ENCODE measurements at regions not wholly inside any gene's neighbourhood (a gene's known extent, or its start where the extent isn't known, plus 50 kb on each side); places are given as distances from the start of the nearest gene placed in this dataset.
A peak's percentile ranks its signal among the peaks of the same experiment; 100 is the strongest.
"Not testable (repeated sequence)": the region's sequence is repeated elsewhere in the genome, so short reads cannot be mapped to it uniquely, and the experiment has no call there.

- no peak for DNase-seq
These were observed 200.0 kb upstream of the CFAP20DC start for GRCh38 chr3:59249698-59250361.

GRCh38 chr3:59249004-59249403 is 199.2 kb upstream of the CFAP20DC start:
- DNase-seq = no peak

GRCh38 chr3:59247402-59247841 is 197.6 kb upstream of the CFAP20DC start:
- peak; percentile 27 for DNase-seq

- DNase-seq = no peak
These were observed 197.0 kb upstream of the CFAP20DC start for GRCh38 chr3:59246719-59247401.

DNA sequence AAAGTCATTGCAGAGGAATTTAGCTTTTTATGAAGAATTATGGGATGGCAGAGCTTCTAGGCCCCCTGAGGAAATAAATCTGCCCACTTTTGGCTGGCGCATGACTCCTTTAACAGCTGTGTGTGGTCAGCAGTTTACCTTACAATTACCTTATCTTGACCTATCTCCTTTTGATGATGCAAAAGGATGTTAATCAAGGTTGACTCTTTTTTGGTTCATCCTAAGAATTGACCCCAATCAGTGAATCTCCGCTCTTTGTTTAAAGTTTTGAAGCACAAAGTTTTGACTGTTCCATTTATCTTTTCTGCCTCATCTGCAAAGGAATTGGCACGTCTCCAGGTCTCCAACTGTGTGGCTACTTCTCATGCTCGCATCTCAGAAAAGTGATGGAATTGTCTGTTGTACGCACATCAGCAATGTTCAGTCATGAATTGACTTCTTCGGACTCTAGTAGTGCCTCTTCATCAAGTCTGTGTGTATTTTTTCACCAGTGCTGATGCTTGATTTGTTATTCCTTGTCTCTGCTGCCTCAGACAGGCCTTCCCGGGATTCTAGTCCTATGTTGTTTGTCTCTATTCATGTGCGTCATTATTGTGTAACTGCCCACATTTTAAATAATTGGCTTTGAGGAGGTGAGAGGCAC is 196.2 kb upstream of the CFAP20DC start:
- DNase-seq = peak; percentile 51

DNA sequence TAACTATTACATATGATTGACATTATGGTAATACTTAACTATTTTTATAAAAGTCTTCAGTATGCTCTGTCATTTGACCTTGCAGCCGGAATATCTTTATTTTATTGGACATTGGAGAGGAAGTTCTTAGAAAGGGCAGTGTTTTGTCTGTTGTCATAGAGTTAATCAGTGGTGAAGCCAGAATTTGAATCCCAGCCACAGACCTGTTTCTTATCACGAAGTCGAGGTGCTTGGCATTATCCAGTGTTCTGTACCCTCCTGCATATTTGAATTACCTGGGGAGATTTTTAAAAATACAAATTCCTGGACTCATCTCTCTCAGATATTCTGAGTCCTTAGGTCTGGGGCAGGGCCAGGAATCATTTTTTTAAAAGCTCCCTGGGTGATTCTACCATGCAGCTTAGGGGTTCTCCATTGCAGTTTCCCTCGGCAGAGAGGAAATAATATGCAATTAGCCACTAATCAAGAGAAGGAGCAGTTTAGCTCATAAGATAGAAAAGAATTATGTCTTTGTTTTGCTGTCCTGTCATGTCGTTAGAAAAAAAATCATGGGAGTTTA is 195.6 kb upstream of the CFAP20DC start:
- DNase-seq = peak; percentile 20

DNA sequence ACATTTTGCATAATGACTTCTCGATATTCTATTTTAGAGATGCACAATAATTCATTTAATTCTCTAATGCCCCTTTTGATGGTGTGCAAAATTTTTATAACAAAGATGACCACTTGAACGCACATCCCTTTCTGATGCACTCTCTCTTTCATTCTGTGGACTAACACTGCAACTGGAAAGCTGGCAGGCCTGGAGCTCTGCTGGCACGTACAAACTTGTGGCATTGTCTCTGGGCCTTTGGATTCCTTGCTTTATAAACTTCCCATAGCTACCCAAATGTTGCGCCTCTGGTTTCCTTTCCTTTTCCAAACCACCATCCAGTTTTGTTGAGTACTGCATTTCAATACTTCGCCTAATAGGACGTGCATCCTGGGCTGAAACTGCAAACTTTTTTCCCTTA is 194.5 kb upstream of the CFAP20DC start:
- DNase-seq = no peak

DNA sequence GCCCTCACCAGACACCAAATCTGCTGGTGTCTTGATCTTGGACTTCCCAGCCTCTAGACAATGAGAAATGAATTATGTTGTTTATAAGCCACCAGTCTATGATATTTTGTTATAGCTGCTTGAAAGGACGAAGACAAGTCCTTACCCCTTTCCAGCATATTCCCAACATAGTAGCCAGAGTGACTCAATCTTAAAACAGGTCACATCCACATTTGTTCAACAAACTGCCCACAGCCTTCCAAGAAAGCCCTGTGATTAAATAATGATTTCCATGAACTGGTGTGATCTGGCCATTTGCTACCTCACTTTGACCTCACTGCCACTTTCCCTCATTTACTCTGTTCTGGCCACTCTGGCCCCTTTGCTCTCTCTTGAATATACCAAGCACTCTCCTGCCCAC is 193.7 kb upstream of the CFAP20DC start:
- no peak for DNase-seq

GRCh38 chr3:59240666-59241255 is 190.9 kb upstream of the CFAP20DC start:
- DNase-seq = peak; percentile 57

DNA sequence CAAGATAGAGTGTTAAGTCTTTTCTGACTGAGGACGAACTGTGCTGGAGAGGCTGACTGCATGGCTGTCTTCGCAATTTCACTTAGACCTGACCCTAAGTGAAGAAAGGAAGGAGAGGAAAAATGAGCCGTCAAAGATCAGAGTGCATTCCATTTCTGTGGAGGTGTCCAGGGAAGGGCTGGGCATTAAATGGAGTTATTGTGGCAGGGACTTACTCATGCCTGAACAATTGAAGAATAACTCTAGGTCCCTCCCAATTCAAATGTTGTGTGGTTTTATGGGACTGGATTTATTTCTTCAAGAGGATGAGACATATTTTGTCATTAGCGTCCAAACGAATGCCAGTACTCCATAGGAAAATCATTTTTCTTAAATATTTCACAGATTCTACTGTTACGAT is 187.3 kb upstream of the CFAP20DC start:
- DNase-seq = peak; percentile 33

DNA sequence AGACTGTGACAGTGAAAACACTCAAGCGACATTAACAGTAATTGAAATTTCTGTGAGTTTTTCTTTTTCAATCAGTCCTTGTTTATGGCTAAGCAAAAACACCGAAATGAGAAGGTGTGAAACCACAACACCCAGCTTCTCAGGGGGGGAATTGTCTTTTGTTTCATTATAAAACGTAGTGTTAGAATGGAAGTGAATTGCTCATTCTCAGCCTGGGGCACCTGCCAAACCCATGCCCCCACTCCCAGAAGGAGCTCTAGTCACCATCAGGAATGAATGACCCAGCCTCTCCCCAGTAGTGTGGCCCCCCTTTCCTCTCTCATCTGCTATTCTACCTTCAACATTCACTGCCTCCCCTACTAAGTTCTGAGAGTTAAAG is 185.8 kb upstream of the CFAP20DC start:
- no peak for DNase-seq

DNA sequence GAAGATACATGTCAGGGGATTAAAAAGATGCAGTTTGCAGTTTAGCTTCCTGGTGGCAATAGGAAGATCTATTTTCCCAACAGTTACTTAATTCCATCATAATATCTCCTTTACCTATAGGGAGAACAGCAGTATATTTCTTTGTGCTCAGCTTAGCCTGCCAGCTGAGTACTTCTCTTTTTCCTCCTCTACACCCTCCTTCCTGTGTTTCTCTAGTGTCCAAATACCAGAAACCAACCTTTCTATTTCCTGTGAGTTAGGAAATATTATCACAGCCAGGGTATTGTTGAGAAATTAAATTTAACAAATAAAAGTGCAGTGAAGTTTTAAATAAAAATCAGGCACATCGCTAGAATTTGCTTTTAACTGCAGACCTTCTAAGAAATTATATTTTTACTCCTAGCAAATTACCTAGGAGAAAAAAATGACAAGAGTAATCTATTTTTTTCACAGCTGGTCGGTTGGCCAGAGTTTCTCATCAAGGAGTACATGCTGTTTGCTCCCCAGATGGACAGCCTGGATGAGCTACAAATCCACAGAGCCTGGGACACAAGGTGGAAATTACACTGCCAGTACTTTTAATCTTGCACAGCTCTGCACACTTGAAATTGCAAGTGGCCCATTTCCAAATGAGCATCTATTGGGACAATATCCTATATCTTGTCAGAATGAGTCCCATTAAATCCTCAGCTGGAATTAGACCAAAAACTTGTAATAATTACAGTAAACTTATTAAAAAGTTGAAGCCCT is 185.2 kb upstream of the CFAP20DC start:
- DNase-seq = no peak

DNA sequence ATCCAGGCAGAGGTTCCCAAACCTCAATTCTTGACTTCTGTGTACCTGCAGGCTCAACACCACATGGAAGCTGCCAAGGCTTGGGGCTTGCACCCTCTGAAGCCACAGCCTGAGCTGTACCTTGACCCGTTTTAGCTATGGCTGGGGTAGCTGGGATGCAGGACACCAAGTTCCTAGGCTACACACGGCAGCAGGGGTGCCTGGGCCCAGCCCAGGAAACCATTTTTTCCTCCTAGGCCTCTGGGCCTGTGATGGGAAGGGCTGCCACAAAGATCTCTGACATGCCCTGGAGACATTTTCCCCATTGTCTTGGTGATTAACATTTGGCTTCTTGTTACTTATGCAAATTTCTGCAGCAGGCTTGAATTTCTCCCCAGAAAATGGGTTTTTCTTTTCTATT is 180.6 kb upstream of the CFAP20DC start:
- DNase-seq = not testable (repeated sequence)

GRCh38 chr3:59213860-59214259 is 164.0 kb upstream of the CFAP20DC start:
- DNase-seq = no peak

DNA sequence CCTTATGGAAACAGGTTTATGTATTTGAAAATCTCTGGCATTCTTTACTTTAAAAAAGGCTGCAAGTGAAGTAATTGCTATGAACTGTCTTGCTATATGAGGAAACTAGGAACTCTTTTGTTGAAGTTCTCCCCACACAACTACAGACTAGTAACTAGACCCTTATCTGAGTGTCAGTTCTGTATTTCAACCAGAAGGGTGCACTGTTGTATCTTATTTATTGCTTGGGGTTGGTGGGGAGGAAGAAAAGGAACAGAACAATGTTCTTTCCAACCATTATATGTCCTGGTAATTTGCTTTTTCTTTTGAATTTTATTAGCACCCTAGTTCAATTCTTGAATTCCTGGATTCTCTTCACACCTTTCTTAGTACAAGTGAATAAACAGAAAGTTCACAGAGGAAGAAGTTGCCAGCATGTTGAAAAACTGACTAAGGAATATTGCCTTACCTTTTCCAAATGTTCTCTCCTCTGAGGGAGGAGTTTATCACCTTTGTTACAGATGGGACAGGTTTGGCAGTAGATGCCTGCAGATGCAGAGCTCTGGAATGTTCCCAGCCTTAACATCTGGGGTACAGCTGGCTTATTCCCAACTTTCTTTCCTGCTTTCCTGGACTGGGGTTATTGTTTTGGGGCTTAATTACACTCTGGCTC is 162.4 kb upstream of the CFAP20DC start:
- peak; percentile 68 for DNase-seq

GRCh38 chr3:59210260-59210659 is 160.4 kb upstream of the CFAP20DC start:
- no peak for DNase-seq

GRCh38 chr3:59192473-59192872 is 142.6 kb upstream of the CFAP20DC start:
- peak; percentile 55 for DNase-seq

DNA sequence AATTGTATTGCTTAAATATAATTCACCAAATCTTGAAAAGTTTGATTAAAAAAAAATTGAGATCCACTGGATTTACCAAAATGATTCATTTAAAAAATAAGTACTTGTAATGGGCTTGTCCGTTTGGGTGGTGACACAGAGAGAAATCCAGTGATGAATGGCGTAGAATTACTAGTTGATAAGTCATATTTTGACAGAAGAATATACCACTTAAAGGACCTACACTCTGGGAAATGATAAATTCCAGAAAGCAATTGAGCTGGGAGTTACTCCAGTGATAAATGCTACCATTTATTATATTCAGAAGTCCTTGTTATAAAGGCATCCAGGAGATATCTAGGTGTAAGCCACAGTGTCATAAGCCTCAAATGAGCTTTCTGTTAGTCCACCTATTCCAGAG is 141.8 kb upstream of the CFAP20DC start:
- DNase-seq = peak; percentile 14

GRCh38 chr3:59189939-59190338 is 140.1 kb upstream of the CFAP20DC start:
- no peak for DNase-seq

- DNase-seq = peak; percentile 4
These were observed 139.7 kb upstream of the CFAP20DC start for GRCh38 chr3:59189526-59189925.

- no peak for DNase-seq
These were observed 136.9 kb upstream of the CFAP20DC start for GRCh38 chr3:59186725-59187124.
